Retinal pigment epithelial cell (primary cell): ENCODE measurements at regions not wholly inside any gene's neighbourhood (a gene's known extent, or its start where the extent isn't known, plus 50 kb on each side); places are given as distances from the start of the nearest gene placed in this dataset.

ENCODE experiments used
- DNase-seq: peaks from one replicate; pipeline ENCODE4 v3.0.0-alpha.2; 2010; ENCODE audit warnings: low read depth
- H3K4me3 ChIP-seq: 2 replicates; pipeline ENCODE4 v1.5.1; 2011; ENCODE audit warnings: mild to moderate bottlenecking, low read length, control low read depth, moderate library complexity
- TF ChIP-seq, protein P1 (sequence below): conservative IDR thresholded peaks from 2 replicates; pipeline ENCODE4 v1.5.1; 2011; ENCODE audit warnings: low read depth, low read length, control low read depth, inconsistent platforms

DNA sequence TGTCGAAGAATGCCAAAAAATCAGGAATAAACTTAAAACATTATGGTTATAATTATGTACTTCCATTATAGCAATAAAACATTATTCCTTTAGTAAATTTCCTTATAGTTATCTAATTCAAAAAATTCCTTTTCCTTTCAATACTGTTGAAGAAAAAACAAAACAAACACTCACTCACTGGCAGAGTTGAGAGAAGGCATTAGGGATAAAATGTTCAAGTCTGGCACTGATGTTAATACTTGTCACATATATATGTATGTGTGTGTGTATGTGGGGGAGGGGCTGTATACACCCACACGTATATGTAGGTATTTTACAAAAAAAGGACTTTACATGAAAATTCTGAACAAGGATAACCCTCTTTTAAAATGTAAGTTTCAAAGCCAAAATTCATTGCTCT, 150.2 kb upstream of the MEOX2 start:
- no peak overlapping the region for H3K4me3 ChIP-seq
- no peak for DNase-seq
- TF ChIP-seq, protein P1, sequence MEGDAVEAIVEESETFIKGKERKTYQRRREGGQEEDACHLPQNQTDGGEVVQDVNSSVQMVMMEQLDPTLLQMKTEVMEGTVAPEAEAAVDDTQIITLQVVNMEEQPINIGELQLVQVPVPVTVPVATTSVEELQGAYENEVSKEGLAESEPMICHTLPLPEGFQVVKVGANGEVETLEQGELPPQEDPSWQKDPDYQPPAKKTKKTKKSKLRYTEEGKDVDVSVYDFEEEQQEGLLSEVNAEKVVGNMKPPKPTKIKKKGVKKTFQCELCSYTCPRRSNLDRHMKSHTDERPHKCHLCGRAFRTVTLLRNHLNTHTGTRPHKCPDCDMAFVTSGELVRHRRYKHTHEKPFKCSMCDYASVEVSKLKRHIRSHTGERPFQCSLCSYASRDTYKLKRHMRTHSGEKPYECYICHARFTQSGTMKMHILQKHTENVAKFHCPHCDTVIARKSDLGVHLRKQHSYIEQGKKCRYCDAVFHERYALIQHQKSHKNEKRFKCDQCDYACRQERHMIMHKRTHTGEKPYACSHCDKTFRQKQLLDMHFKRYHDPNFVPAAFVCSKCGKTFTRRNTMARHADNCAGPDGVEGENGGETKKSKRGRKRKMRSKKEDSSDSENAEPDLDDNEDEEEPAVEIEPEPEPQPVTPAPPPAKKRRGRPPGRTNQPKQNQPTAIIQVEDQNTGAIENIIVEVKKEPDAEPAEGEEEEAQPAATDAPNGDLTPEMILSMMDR: no peak

DNA sequence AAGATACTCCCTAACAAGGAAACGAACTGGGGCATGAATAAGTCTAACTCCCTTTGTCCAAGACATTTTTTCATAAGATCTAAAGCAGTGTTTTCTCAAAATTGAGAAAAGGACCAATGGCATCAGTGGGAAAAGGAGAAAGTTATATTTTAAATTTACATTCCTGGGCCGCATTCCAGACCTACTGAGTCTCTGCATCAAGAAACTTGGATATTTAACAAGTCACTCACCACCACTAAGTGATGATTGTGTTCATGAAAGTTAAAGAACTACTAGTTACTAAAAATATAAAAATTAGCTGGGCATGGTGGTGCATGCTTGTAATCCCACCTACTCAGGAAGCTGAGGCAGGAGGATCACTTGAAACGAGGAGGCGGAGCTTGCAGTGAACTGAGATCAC, 149.6 kb upstream of the MEOX2 start:
- TF ChIP-seq, protein P1: no peak
- H3K4me3 ChIP-seq: no peak overlapping the region
- DNase-seq: no peak

DNA sequence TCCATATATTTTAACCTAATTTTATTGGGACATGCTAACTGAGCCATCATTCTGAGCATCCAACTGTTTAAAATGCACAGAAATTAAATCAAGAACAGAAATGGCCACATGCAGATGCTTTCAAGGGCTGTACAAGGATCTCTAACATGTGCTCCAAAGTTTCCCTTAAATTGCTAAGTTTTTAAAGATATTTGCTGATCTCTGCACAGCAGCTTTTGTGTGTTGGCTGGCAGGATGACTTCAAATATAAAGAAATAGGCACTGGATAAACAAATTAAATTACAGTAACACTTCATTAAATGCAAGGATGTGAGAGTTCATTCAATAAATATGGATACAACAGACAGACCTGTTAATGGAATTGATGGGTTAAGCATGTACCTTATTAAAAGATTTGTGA, 148.0 kb upstream of the MEOX2 start:
- TF ChIP-seq, protein P1: no peak

DNA sequence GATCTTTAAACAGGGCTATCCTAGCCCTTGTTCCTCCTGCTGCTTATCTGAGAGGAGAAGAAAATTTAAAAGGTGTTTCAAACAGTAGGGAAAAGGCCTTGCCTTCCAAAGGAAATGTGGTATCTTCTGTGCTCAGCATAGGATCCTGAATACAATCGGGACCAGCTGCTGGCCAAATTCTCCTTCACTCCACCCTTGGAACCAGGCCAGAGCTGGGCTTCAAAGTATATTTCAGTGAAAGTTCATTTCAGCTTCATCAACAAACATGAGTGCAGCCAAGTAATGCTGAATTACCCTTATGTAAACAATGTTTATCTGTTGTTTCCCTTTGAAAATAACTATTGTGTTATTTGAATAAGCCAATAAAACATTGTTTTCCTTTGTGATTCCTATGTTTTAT, 146.5 kb upstream of the MEOX2 start:
- TF ChIP-seq, protein P1: no peak
- DNase-seq: no peak
- no peak overlapping the region for H3K4me3 ChIP-seq

More for the DNA sequence above, 148.0 kb upstream of the MEOX2 start:
- no peak for DNase-seq
- H3K4me3 ChIP-seq: no peak overlapping the region

DNA sequence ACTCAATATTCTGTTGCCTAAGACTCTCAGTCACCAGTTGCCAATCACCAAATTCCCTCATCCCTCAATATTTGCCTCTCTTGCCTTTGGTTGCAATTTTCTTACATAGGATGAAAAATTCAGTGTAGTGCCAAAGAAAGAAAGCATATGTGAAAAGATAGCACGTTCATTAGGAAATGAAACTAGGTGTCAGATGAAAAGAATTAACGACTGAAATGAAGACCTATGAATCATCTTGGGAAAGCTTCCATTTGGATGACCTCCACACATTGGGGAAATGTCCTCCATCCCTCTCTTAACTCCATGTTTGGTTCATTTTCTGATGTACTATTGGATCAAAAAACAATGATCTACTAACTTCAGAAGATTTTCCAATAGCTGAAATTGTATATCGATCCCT, 145.1 kb upstream of the MEOX2 start:
- H3K4me3 ChIP-seq: no peak overlapping the region
- TF ChIP-seq, protein P1: no peak
- DNase-seq: no peak

DNA sequence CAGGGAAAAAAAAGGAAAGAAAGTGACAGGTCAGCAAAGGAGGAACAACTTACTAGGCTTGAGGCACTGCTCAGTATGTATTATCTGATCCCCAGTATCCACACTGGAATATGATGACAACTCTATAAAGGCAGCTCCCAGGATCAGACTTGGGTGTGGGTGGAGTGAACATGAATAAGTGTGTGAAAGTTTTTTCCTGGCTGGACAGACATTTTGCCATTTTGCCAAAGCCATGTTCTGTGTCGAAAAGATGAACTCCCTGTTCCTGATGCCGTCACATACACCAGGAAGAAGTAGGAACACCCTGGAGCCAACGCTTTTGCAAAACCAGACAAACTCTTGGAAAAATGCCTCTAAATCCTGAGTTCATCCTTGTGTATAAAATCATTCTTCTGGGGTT, 143.2 kb upstream of the MEOX2 start:
- H3K4me3 ChIP-seq: no peak overlapping the region
- TF ChIP-seq, protein P1: no peak
- DNase-seq: no peak

DNA sequence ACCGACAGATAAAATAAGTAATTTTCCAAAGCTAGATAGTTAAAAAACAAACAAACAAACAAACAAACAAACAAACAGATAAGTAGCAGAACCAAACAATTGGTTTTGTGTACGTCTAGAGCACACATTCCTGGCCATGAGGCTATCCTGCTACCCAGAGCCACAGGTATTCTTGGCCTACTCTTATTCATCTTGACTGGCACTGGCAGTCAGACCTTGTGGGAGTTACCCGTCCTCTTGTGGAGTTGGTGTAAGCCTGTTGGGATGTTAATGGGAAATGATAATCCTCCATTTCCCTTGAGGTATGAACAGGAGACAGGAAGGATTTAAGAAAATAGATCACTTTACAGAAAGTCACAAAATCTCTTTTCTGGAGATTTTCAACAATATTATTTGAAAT, 142.4 kb upstream of the MEOX2 start:
- H3K4me3 ChIP-seq: no peak overlapping the region
- no peak for DNase-seq
- TF ChIP-seq, protein P1: no peak
